Activated T-helper 17 cell treated with anti-CD3 and anti-CD28 coated beads, Interleukin-2, amount 50 U/mL, for 72 hours (primary cell): ENCODE measurements at regions not wholly inside any gene's neighbourhood (a gene's known extent, or its start where the extent isn't known, plus 50 kb on each side); places are given as distances from the start of the nearest gene placed in this dataset.

ENCODE experiments used
- ATAC-seq: fragments of 150-1000 bp; cut with Tn5 transposase; replicated peaks from 2 replicates; pipeline ENCODE4 v1.10.0; 2021; ENCODE audit warnings: mild to moderate bottlenecking, moderate library complexity
- H3K27ac Mint-ChIP-seq: one replicate; pipeline ENCODE4 v1.8.0; 2022; ENCODE audit warnings: mixed read lengths
- H3K27me3 Mint-ChIP-seq: one replicate; pipeline ENCODE4 v1.8.0; 2022; ENCODE audit warnings: mixed read lengths
- H3K36me3 Mint-ChIP-seq: one replicate; pipeline ENCODE4 v1.8.0; 2022; ENCODE audit warnings: low read depth, mild to moderate bottlenecking, mixed read lengths
- H3K4me1 Mint-ChIP-seq: one replicate; pipeline ENCODE4 v1.8.0; 2022; ENCODE audit warnings: mixed read lengths
- H3K4me3 Mint-ChIP-seq: one replicate; pipeline ENCODE4 v1.8.0; 2022; ENCODE audit warnings: mild to moderate bottlenecking, mixed read lengths
- H3K9me3 Mint-ChIP-seq: one replicate; pipeline ENCODE4 v1.8.0; 2022; ENCODE audit warnings: mixed read lengths

DNA sequence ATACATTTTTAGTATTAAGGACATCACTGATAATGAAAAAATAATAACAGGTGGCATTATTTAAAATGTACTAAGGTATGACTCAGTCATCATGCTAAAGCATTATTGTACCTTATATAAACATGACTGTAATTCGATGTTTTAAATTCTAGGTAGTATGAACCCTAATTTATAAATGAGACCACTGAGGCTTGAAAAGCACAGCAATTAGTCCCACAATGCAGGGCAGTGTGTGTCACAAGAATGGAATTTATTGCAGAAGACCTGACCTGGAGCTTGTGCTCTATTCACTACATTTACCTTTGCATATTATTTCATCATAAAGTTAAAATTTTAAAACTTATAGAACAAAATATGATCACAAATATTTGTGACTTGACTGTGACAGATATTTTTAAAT lies 358.5 kb upstream of the DSEL start:
- Mint-ChIP-seq H3K4me1 (no peaks in the 10 kb centered on the region), H3K27ac (no peak overlapping the region), H3K27me3 (no peaks in the 10 kb centered on the region), H3K9me3 (no peaks in the 10 kb centered on the region), H3K4me3 (no peak overlapping the region), H3K36me3 (no peaks in the 10 kb centered on the region)
- no peak for ATAC-seq

DNA sequence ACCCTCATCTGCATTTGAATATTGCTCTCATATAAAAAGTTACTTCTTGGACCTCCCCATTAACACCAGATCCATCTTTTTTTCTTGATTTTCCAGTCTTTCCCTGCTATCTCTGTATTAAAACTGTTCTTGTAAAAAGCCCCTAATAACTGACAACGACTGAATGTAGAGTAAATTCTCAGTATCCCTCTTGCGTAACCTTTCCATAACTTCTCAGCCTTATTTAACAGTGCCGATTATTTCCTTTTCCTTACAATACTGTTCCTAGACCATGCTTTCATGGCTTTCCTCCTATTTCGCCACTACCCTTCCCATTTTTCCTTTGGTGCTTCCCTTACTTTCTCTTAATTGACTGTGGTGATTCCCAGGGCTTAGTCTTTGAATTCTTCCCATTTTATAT lies 348.9 kb upstream of the DSEL start:
- ATAC-seq, result no peak
- Mint-ChIP-seq H3K4me3 (no peak overlapping the region), H3K36me3 (no peaks in the 10 kb centered on the region)

DNA sequence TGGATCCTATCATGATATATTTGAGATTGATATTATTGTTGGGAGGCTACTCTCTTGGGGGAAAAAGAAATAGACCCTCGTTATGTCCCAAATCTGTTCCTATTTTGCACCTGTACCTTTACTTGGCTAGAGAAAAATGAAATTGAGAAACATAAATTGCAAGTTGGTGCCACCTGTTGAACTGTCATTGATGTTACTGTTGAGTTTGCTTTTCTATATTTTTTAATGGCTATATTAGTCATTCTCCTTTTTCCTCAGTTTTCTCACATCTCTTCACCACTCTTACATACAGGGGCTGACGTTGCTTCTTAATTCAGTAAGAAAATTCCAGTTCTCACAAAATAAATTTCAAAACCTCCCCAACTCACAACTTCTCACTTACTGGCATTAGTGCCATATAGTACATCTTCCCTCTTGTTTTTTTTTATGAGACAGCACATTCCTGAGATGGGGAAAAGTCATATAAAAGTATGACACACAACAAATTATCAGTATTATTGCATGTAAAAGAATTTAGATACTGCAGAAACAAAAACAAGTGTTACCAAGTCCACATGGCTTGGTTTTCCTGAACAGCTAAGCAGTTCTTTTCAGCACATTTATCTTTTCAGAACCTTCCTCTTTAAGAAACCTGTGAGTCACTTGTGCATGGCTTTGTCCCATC lies 348.3 kb upstream of the DSEL start:
- ATAC-seq, result no peak
- H3K4me1 Mint-ChIP-seq, result no peaks in the 10 kb centered on the region
- H3K36me3 Mint-ChIP-seq, result no peaks in the 10 kb centered on the region
- no peaks in the 10 kb centered on the region for H3K27me3 Mint-ChIP-seq
- H3K9me3 Mint-ChIP-seq, result no peaks in the 10 kb centered on the region
- H3K4me3 Mint-ChIP-seq, result no peak overlapping the region
- H3K27ac Mint-ChIP-seq, result no peak overlapping the region

More for the DNA sequence above, 348.9 kb upstream of the DSEL start:
- H3K4me1 Mint-ChIP-seq, result no peaks in the 10 kb centered on the region
- H3K27ac Mint-ChIP-seq, result no peak overlapping the region
- no peaks in the 10 kb centered on the region for H3K9me3 Mint-ChIP-seq
- no peaks in the 10 kb centered on the region for H3K27me3 Mint-ChIP-seq

DNA sequence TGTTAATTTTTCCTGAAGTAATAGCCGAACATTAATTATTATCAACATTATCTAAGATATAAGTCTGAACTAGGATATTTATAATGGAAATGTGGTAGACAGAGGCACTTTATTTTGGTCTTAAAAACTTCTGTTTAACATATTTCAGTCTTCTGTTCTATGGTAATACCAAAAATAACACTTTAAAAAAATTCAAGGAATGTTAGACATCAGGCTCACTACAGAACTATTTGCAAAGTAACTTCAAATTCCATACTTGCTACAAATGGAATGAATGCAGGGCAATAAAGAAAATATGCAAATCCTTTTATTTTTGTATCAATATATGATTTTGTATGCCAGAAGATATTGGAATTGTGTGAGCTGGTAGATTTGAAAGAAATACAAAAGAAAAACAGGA lies 345.5 kb upstream of the DSEL start:
- Mint-ChIP-seq H3K36me3 (no peaks in the 10 kb centered on the region), H3K27me3 (no peaks in the 10 kb centered on the region), H3K27ac (no peak overlapping the region), H3K9me3 (no peaks in the 10 kb centered on the region), H3K4me1 (no peaks in the 10 kb centered on the region), H3K4me3 (no peak overlapping the region)
- no peak for ATAC-seq

DNA sequence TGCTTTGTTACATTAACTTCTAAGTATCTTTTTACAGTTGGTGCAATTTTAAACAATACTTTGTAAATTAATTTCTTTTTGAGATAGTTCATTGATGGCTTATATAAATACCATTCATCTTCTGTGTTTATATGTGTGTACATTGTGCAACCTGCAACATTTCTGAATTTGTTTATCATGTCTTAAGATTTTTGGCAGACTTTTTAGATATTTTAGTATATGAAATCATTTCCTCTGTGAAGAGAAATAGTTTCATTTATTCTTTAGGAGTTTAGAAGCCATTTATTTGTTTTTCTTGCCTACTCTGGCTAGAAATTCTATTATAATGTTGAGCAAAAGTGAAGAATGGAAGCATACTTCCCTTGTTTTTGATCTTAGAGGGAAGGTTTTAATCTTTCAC lies 337.8 kb upstream of the DSEL start:
- no peaks in the 10 kb centered on the region for H3K9me3 Mint-ChIP-seq
- no peak overlapping the region for H3K4me3 Mint-ChIP-seq
- no peak for ATAC-seq
- H3K27ac Mint-ChIP-seq, result no peak overlapping the region
- H3K4me1 Mint-ChIP-seq, result no peaks in the 10 kb centered on the region
- H3K27me3 Mint-ChIP-seq, result no peaks in the 10 kb centered on the region
- H3K36me3 Mint-ChIP-seq, result no peaks in the 10 kb centered on the region

DNA sequence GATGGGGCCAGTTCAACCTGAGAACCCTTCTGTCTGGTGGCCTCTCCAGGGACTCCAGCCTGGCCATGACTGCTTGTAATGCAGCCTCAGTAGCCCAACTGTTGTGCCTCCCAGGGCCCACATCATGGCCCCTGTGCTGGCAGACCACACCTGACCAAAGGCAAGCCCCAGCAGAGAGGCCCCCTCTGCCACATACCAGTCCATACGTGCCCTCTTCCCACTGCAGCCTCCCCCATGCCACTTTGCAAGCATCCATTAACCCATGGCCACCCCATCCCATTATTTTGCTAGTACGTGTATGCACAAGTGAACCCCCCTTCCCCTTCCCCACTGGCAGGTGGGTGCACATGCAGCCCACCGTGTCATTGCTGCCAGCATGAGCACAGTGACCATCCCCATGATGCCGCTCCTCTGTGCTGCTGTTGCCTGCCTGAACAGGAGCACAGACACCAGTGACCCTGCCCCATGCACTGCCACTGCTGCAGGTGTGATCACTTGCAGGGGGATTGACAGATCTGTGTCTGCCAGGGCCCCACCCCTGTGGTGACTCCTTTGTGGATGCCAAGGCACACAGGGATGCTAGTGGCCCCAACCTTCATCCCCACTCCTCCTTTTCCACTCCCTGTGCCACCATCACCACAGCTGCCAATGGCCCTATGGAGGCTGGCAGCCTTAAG lies 330.0 kb upstream of the DSEL start:
- no peaks in the 10 kb centered on the region for H3K27me3 Mint-ChIP-seq
- ATAC-seq, result no peak
- H3K36me3 Mint-ChIP-seq, result no peaks in the 10 kb centered on the region
- H3K9me3 Mint-ChIP-seq, result no peaks in the 10 kb centered on the region
- H3K27ac Mint-ChIP-seq, result no peak overlapping the region
- H3K4me1 Mint-ChIP-seq, result no peaks in the 10 kb centered on the region
- no peak overlapping the region for H3K4me3 Mint-ChIP-seq

DNA sequence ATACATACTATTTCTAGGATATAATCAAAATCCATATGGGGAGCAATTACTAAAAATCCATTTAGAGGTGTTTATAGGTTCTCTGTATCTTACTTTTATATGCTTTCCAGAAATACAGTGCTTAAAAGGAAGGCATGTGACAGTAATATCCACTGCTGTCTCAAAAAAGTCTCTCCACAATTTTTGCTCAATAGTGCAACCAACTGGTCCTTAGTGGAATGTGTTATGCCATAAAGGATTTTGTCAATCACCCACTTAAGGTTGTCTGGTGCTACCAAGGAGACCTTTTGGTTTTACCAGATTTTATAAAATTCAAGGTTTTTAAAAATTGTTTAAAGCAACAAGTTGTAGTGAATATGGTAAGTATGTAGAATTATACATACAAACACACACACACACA lies 328.5 kb upstream of the DSEL start:
- no peaks in the 10 kb centered on the region for H3K4me1 Mint-ChIP-seq
- H3K27me3 Mint-ChIP-seq, result no peaks in the 10 kb centered on the region
- H3K36me3 Mint-ChIP-seq, result no peaks in the 10 kb centered on the region
- no peak for ATAC-seq
- no peaks in the 10 kb centered on the region for H3K9me3 Mint-ChIP-seq
- H3K4me3 Mint-ChIP-seq, result no peak overlapping the region
- no peak overlapping the region for H3K27ac Mint-ChIP-seq

DNA sequence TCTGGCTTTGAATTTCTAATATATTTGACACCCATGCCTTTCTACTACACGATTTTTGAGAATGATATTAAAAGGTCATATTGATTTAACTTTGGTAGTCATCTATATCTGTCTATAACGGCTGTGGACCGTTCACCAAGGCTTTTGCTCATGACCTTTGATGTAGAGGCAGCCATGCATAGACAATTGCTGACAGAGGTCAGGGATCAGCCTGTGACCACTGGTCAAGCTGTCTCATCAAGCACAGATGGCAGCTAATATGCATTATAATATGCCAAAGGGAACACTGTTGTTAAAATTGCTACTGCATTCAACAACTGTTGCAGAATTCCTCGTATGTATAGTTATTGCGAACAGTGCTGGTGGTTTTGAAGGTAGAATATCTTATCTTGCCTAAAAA lies 323.9 kb upstream of the DSEL start:
- Mint-ChIP-seq H3K36me3 (no peaks in the 10 kb centered on the region), H3K27me3 (no peaks in the 10 kb centered on the region), H3K4me1 (no peaks in the 10 kb centered on the region), H3K4me3 (no peak overlapping the region), H3K27ac (no peak overlapping the region), H3K9me3 (no peaks in the 10 kb centered on the region)
- no peak for ATAC-seq

DNA sequence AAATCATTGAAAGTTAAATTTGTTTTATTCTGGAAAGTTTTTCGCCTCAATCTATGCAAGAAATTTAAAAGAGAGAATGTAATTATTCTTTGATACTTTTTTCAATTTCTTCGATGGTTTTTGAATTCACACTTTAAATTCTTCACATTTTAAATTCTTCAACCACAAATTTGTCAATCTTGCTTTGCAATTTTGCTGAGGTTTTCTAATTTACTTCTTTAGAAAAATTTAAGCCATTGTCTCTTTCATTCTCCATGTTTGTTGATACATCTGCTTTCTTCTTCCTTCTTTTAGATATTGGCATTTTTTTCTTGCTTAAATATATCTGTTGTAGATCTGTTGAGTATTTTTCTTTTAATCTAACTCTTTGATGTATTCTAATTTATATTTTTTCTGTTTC lies 301.9 kb upstream of the DSEL start:
- Mint-ChIP-seq H3K27ac (no peak overlapping the region), H3K36me3 (no peaks in the 10 kb centered on the region), H3K27me3 (peaks cover 8% of the 10 kb centered on the region), H3K9me3 (no peaks in the 10 kb centered on the region), H3K4me3 (no peak overlapping the region), H3K4me1 (no peaks in the 10 kb centered on the region)
- ATAC-seq, result no peak

DNA sequence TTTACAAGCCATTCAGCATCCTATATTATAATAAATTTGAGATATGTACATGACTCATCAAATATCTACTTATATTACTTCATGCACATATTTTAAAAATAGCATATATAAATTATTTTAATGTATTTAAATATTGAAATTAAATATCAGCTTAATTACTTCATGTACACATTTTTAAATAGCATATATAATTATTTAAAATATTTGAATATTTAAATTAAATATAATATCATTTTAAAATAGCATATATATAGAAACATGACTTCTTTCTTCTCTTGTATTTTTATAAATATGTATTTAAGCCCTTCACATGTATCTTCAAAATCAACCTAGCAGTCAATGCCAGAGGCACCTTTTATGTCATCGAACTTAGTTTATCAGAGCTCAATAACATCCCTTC lies 298.8 kb upstream of the DSEL start:
- no peak overlapping the region for H3K4me3 Mint-ChIP-seq

DNA sequence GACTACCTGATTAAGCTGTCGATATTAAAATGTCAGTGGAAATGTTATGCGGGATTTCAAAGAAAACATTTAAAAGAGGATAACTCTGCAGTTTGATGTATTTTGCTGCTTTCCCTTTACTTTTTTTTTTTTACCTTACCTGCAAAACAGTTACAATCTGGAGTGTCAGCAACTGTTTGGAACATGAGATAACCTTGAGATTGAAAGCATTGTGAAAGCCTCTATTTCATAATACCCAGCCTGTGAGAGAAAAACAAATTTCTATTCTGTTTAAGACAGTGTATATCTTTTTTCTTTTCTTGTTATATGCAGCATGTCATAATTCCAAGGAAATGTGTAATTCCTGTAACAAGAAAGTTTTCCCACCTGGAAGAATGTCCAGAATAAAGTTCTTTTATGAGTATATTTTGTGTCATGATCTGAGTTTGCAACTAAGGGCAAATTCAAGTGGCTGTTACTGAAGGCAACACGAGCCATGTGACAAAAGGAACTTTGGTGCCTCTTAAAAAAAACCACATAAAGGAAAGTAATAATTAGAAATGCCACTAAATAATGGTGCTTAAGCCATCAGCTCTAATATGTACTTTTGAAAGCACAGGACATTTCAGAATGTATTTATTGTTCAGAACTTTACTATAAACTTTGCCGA lies 297.0 kb upstream of the DSEL start:
- no peaks in the 10 kb centered on the region for H3K36me3 Mint-ChIP-seq
- no peaks in the 10 kb centered on the region for H3K4me1 Mint-ChIP-seq
- no peak for ATAC-seq
- H3K27me3 Mint-ChIP-seq, result no peaks in the 10 kb centered on the region
- no peak overlapping the region for H3K4me3 Mint-ChIP-seq
- H3K27ac Mint-ChIP-seq, result no peak overlapping the region
- H3K9me3 Mint-ChIP-seq, result no peaks in the 10 kb centered on the region

More for the DNA sequence above, 298.8 kb upstream of the DSEL start:
- H3K36me3 Mint-ChIP-seq, result no peaks in the 10 kb centered on the region
- no peaks in the 10 kb centered on the region for H3K4me1 Mint-ChIP-seq
- H3K27me3 Mint-ChIP-seq, result peaks cover 1% of the 10 kb centered on the region
- no peak for ATAC-seq
- H3K27ac Mint-ChIP-seq, result no peak overlapping the region
- no peaks in the 10 kb centered on the region for H3K9me3 Mint-ChIP-seq

DNA sequence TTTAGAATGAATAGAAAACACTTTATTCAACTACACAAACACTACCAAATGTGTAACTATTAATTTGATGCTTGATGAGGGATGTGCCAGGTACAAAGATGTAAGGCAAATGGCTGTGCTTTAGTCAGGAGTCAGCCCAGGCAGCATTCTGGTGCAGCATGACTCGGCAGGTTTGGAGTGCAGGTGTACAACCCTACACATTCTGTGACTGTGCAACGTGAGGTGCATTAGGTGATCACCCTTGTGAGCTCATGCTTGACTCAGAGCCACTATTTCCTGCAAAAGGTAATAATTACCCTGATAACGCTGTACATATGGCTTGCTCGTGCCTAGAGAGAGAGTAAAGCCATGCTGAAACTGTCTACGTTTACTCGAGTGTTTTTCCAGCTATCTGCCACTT lies 288.7 kb upstream of the DSEL start:
- Mint-ChIP-seq H3K36me3 (no peaks in the 10 kb centered on the region), H3K4me1 (no peaks in the 10 kb centered on the region), H3K9me3 (no peaks in the 10 kb centered on the region), H3K27ac (no peak overlapping the region), H3K27me3 (no peaks in the 10 kb centered on the region), H3K4me3 (no peak overlapping the region)
- no peak for ATAC-seq

DNA sequence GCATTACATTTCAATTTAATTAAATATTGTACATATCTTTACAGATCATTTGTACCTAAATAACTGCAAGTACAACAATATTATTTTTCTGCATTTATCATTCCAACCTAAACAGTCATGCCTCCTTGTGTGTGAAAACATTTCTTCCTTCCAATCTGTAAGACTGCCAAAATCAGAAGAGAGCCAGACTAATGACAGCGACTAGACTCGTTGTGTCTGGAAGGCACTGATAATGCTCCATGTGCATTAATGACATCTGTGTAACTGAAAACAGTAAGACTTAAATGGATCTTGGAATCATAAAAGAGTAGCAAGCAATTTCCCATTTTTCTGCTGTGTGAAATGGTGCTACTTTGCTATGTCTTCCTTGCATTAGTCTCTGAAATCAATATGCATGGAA lies 278.0 kb upstream of the DSEL start:
- Mint-ChIP-seq H3K36me3 (no peaks in the 10 kb centered on the region), H3K27ac (no peak overlapping the region), H3K9me3 (no peaks in the 10 kb centered on the region), H3K27me3 (peaks cover 1% of the 10 kb centered on the region), H3K4me3 (no peak overlapping the region), H3K4me1 (no peaks in the 10 kb centered on the region)
- no peak for ATAC-seq

DNA sequence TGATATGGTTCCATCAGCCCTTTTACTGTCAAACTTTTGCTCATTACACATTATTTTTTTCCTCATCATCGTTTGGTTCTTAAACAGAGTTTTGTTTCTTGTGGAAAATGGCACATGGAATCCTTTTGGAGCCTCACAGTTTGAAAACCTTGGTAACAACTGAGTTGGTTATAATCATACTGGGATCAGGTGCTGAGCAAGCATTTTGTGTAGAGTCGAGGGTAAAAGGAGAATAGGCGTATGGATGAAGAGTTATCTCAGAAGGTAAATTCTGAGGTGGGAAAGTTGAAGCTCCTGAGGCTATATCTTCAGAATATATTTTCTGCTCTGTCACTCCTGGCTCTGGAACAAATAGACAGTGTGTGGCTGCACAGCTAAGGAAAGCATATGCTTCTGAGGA lies 274.0 kb upstream of the DSEL start:
- H3K9me3 Mint-ChIP-seq, result no peaks in the 10 kb centered on the region

DNA sequence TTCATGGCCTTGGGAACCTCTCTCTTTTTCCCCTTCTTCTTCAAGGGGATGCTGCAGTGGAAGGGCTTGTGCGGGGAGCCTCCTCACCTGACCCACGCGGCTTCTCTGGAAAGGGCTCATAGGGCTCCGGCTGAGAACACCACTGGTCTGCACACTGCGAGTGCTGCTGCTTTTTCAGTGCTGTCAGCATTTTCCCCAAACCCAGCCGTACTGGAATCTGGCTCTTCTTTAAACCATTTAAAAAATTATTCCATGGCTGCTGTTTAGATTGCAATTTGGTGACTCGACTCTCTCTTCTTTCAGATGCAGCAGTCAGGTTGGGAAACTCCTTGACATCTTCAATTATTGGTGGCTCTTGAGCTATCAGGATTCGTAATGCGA lies 272.6 kb upstream of the DSEL start:
- H3K4me3 Mint-ChIP-seq, result no peak overlapping the region
- ATAC-seq, result no peak
- H3K9me3 Mint-ChIP-seq, result no peaks in the 10 kb centered on the region
- H3K27me3 Mint-ChIP-seq, result peaks cover 3% of the 10 kb centered on the region
- H3K27ac Mint-ChIP-seq, result no peak overlapping the region
- H3K4me1 Mint-ChIP-seq, result no peaks in the 10 kb centered on the region
- no peaks in the 10 kb centered on the region for H3K36me3 Mint-ChIP-seq

More for the DNA sequence above, 274.0 kb upstream of the DSEL start:
- Mint-ChIP-seq H3K27me3 (peaks cover 3% of the 10 kb centered on the region), H3K4me1 (no peaks in the 10 kb centered on the region), H3K36me3 (no peaks in the 10 kb centered on the region), H3K27ac (no peak overlapping the region), H3K4me3 (no peak overlapping the region)
- no peak for ATAC-seq
